HG02884 (cell line): ENCODE measurements at regions not wholly inside any gene's neighbourhood (a gene's known extent, or its start where the extent isn't known, plus 50 kb on each side); places are given as distances from the start of the nearest gene placed in this dataset.

ENCODE experiments used
- ATAC-seq: cut with Tn5 transposase; IDR thresholded peaks from one replicate; pipeline ENCODE4 v1.9.1; 2021; ENCODE audit warnings: mild to moderate bottlenecking, moderate library complexity; ENCODE audit not compliant: unreplicated experiment

- no peak for ATAC-seq
These were observed 102.2 kb upstream of the GADD45A start for GRCh38 chr1:67582625-67583461.

GRCh38 chr1:67583462-67583950, 101.5 kb upstream of the GADD45A start:
- no peak for ATAC-seq

DNA sequence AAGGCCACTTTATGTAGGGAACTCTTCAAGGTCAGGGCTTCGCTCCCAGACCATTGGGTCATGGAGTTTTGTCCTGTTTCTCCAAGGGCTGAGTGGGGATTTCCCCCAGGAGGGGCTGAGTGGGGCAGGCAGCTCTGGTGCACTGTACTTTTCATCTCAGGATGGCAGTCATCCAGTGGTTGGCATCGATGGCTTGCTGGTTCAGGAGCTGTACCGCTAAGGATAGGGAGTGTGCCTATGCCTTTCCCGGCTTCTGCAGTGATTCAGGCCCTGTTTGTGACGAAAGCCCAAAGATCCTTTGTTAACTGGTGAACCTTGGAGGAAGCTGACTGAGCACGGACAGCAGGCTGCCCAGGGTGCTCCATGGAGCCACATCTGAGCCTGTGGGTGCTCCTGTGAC, 100.1 kb upstream of the GADD45A start:
- ATAC-seq = no peak

DNA sequence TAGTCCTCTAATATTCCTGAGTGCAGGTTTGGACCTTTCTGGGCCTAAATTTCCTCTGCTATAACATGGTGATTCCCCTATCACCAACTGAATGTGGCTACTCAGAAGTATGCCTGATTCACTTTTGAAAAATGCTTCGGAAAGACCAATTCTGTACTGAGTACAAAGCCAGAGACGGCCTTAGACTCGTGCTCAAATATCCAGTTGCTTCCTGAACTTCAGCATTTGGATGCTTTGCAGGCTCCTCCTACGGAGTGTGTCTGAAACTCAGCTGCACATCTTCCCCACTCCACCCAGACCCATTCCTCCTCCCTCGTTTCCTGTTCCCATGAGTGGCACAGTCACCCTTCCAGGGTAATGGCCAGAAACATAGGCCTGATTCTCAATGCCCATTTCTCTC, 98.4 kb upstream of the GADD45A start:
- ATAC-seq = no peak

- no peak for ATAC-seq
These were observed 96.7 kb upstream of the GADD45A start for GRCh38 chr1:67588178-67588855.

DNA sequence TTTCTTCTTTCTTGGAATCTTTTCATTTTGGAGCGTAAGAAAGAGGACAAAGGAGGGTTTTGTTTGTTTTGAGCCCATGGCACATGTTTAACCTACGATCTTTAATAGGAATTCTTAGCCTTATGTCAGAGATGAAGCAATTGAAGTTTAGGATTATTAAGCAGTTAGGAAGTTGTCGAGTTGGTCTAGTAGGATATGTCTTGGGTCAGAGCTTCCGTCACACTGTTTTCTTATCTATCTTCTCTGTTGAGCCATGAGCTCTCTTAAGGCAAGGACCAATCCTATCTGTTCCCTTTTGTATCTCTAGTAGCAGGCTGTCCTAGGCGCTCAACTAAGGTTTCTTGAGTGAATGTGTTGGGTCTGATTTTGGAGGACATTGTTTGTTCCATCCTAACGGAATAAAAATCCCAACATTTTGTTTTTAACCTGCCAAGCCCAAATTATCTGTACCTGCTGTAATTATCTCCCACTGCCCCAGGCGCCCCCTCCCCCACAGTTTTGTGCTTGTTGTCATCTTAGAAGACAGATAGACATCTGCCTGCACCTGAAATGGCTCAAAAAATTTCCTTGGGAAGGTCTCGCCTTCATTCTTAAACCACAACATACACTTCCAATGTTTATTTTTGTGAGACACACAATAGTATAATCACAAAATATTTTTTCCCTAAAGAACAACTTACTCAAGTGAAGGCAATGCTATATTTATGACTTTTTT, 95.3 kb upstream of the GADD45A start:
- ATAC-seq = no peak

DNA sequence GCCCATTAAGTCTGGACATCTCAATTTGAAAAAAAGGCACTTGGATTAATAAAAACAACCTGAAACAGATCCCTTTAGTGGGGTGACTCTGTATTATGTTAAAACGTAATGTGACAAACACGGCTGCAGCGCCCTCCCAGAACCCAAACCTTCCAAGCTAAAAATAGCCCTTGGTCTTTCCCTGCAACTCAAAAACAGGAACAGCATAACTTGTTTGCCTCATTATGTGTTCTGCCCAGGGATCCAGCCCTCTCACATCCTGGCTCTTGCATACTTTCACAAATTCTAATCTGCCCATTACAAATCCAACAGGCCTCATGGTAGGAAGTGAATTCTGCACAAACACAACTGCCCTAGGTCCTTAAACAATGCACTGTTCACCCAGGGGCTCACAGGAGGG, 94.7 kb upstream of the GADD45A start:
- ATAC-seq = no peak

- ATAC-seq = no peak
These were observed 90.2 kb upstream of the GADD45A start for GRCh38 chr1:67594764-67595163.

GRCh38 chr1:67596674-67597073, 88.3 kb upstream of the GADD45A start:
- ATAC-seq = no peak

DNA sequence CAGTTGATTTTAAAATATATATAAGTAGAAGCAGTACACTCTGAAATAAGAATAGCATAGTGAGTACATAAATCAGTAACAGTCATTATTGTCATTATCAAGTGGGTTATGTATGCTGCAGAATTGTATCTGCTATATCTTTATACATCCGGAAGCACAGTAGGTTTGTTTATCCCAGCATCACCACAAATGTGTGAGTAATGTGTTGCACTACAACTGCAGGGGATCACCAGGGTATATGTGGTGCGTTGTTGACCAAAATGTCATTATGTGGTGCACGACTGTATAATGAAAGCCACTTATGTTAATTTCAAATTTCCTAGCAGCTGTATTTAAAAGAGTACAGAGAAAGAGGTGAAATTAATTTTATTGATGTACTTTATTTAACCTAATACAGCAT, 87.7 kb upstream of the GADD45A start:
- no peak for ATAC-seq

DNA sequence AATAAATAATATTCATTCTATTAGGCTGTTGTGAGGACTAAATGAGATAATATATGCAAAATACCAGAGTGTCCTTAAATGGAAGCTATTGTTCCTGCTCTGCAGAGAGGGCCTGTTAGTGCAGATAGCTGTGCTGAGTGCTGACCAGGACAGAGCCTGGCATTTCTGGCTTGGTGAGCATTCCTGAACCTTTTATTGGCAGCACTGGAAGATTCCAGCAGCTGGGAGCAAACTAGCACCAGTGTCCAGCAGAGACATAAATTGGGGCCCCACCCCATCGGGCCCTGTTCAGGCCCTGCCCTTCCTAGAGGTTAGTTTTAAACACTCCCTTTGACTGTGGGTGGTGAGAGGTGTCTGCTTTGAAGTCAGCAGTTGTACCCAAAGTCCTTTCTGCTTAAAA, 85.9 kb upstream of the GADD45A start:
- ATAC-seq = no peak

- no peak for ATAC-seq
These were observed 83.5 kb upstream of the GADD45A start for GRCh38 chr1:67601539-67601938.

- ATAC-seq = no peak
These were observed 83.0 kb upstream of the GADD45A start for GRCh38 chr1:67601955-67602354.

DNA sequence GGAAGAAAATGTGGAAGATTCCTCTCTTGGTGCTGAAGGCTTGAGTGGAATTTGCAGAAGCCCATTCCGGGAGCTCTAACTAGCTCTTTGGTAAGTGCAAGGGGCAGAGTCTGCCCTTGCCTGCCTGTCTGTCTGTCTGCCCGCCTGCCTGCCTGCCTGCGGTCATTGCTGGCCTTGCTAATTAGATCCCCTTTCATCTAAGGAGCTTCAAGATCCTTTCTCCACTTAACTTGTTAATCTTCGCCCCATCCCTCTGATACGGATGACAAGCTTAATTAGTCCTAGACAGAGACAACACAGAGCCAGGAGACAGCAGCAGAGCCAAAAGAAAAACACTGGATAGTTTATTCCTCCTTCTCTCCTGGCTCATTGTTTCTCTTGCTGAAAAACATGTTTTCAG, 80.2 kb upstream of the GADD45A start:
- ATAC-seq = no peak

- ATAC-seq = no peak
These were observed 79.7 kb upstream of the GADD45A start for GRCh38 chr1:67605209-67605780.

DNA sequence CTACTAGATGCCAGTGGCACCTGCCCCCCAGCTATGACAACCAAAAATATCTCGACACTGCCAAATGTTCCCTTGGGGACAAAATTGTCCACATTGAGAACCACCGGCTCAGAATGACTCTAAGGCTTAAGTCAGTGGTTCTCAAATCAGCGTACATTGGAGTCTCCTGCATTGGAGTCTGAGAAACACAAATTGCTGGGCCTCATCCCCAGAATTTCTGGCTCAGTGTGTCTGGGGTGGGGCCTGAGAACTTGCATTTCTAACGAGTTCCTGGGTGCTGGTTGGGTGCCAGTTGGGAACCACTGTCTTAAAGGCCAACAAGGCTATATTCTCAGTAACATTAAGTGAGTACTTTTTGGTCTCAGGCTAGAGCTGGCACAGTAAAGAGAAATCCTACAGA, 77.7 kb upstream of the GADD45A start:
- no peak for ATAC-seq

DNA sequence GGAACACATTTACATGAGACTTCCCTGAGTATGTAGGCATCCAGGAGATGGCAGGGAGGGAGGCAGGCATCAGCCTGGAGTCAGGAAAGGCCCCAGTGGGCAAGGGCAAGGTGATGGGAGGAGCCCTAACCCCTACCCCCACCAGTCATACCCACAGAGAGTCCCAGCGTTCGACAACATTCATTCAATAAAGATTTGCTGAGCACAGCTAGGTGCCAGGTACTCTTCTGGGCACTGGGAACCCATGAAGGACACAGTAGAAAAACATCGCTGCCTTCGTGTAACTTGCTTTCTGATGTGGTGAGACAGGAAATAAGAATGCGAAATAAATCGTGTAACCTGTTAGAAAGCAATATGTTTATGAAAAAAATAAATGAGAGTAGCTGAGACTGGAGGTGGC, 77.3 kb upstream of the GADD45A start:
- no peak for ATAC-seq

DNA sequence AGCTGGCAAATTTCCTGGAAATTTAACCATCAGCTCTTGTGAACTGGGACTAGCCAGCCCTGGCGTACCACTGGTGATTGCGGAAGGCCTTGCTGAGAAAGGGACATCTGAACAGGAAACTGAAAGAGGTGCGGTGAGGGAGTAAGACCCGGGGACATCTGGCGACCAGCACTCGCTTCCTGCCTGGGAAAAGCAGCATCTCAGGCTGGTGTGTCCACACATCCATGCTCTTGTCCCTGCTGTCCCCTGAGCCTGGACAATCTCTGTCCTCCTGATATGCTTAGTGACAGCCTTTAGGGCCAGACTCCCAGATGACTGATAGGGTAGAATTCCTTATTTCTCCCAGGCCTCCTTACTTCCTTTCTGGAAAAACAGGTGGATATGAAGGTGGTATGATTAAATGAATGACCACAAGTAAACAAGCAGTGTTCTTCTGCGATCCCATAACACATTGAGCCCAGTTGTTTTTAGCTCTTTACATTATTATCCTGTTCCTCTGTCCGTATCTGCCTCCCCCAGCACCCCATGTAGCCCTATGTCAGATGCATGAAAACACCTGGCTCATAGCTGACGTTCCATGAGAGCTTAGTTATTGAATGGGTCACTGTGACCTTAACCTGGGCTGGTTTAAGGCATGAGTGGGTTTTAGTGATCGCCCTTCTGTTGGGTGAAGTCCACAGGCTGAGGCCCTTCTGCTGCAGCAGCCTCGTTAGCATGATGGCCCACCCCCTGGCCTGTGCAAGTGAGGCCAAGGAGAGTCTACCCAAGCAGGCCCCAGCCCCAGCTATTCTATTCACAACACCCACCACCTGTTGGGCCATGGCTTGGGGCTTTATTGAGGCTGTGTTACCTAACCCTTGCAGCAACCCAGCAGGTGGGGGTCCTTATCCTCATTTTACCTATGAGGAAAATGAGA, 76.1 kb upstream of the GADD45A start:
- ATAC-seq = no peak

GRCh38 chr1:67609577-67610341, 75.2 kb upstream of the GADD45A start:
- no peak for ATAC-seq

GRCh38 chr1:67610450-67610849, 74.6 kb upstream of the GADD45A start:
- ATAC-seq = no peak
